GM12878 (cell line): ENCODE measurements at regions not wholly inside any gene's neighbourhood (a gene's known extent, or its start where the extent isn't known, plus 50 kb on each side); places are given as distances from the start of the nearest gene placed in this dataset.

Experiments used
- ATAC-seq: fragments of 200-7000 bp; cut with Tn5 transposase; 3 replicates; pipeline ENCODE4 v1.9.1; 2020; ENCODE audit warnings: mild to moderate bottlenecking, moderate library complexity
- BruUV-seq: library from RNA; stranded (reverse); fragments of 400-500 nt; replicated peaks from 2 replicates; lab custom pipeline; 2021; lab: Mats Ljungman, UMichigan
- CTCF ChIA-PET: fragments of 300-600 bp; sonication (Branson Sonifier 250); formaldehyde crosslinking; extraction: SDS; loops from one replicate; lab custom pipeline; 2021; ENCODE audit warnings: inconsistent platforms; lab: Yijun Ruan, JAX
- POLR2A ChIA-PET: fragments of 350-600 bp; formaldehyde crosslinking; extraction: SDS; loops from one replicate; lab custom pipeline; 2021; ENCODE audit warnings: inconsistent platforms; lab: Charles Lee
- RAD21 ChIA-PET: fragments of 300-600 bp; sonication (Branson Sonifier 250); formaldehyde crosslinking; loops from one replicate; lab custom pipeline; 2023; ENCODE audit warnings: antibody characterized with exemption; ENCODE audit not compliant: unreplicated experiment; lab: Charles Lee
- SMC1A ChIA-PET: fragments of 300-600 bp; sonication (Branson Sonifier 250); formaldehyde crosslinking; loops from one replicate; lab custom pipeline; 2023; ENCODE audit not compliant: unreplicated experiment, uncharacterized antibody; lab: Charles Lee
- DNase-seq: peaks from one replicate; pipeline ENCODE4 v3.0.0-alpha.2; 2011; ENCODE audit warnings: low read depth, low spot score
- FAIRE-seq: peaks from 3 replicates; lab custom pipeline; 2011; peaks lifted over from hg19 to GRCh38; lab: Jason Lieb, UNC
- H2AFZ ChIP-seq: 2 replicates; pipeline ENCODE4 v1.6.0; 2011; ENCODE audit warnings: low read depth, low read length, control low read depth; ENCODE audit not compliant: control insufficient read depth
- H3K27ac ChIP-seq: 2 replicates; pipeline ENCODE4 v1.5.1; 2011; ENCODE audit warnings: control low read depth; ENCODE audit not compliant: control insufficient read depth, insufficient read depth
- H3K27me3 ChIP-seq, 2 experiments: replicated peaks in 1 of 2; 2 replicates each; pipeline versions ENCODE4 v1.6.0 to v1.6.1; 2011; ENCODE audit warnings: low read length in 1 of 2; ENCODE audit not compliant: control insufficient read depth in 2 of 2, insufficient read depth in 2 of 2
- H3K36me3 ChIP-seq, 2 experiments: 2 replicates each; pipeline ENCODE4 v1.5.1; 2011; ENCODE audit warnings: low read length in 1 of 2; ENCODE audit not compliant: control insufficient read depth in 2 of 2, insufficient read depth in 2 of 2
- H3K4me1 ChIP-seq: 2 replicates; pipeline ENCODE4 v1.6.1; 2011; ENCODE audit warnings: mild to moderate bottlenecking, low read length, moderate library complexity, mixed read lengths; ENCODE audit not compliant: control insufficient read depth, insufficient read depth
- H3K4me2 ChIP-seq: 2 replicates; pipeline ENCODE4 v1.6.0; 2011; ENCODE audit warnings: control low read depth; ENCODE audit not compliant: control insufficient read depth, insufficient read depth
- H3K4me3 ChIP-seq: fragments of 200-600 bp; sonication (generic); 2 replicates; pipeline ENCODE4 v1.5.1; 2016
- H3K79me2 ChIP-seq: 2 replicates; pipeline ENCODE4 v1.6.0; 2011; ENCODE audit warnings: low read length; ENCODE audit not compliant: control insufficient read depth, insufficient read depth
- H3K9ac ChIP-seq: 2 replicates; pipeline ENCODE4 v1.8.0; 2011; ENCODE audit warnings: low read length, control low read depth, mixed read lengths; ENCODE audit not compliant: control insufficient read depth, insufficient read depth
- H3K9me3 ChIP-seq: replicated peaks from 3 replicates; pipeline ENCODE4 v1.5.1; 2011; ENCODE audit warnings: mild to moderate bottlenecking, low read length; ENCODE audit not compliant: control insufficient read depth, insufficient read depth
- H4K20me1 ChIP-seq: 2 replicates; pipeline ENCODE4 v1.6.0; 2011; ENCODE audit not compliant: control insufficient read depth, insufficient read depth
- BACH1 ChIP-seq: fragments of 450-650 bp; IDR thresholded peaks from 2 replicates; pipeline ENCODE4 v1.6.1; 2017; ENCODE audit warnings: mild to moderate bottlenecking, borderline replicate concordance
- CBFB ChIP-seq: IDR thresholded peaks from 2 replicates; pipeline ENCODE4 v1.6.1; 2016; ENCODE audit warnings: antibody characterized with exemption, low read depth
- CEBPB ChIP-seq, 2 experiments: fragments of 150-350 bp in 1 of 2; IDR thresholded peaks; 2 replicates each; pipeline ENCODE4 v1.6.1; 2012 to 2014; ENCODE audit warnings: low read depth in 2 of 2, low read length in 2 of 2, borderline replicate concordance in 1 of 2, inconsistent platforms in 1 of 2
- ETV6 ChIP-seq, 2 experiments: fragments of 450-650 bp in 1 of 2; IDR thresholded peaks in 1 of 2; conservative IDR thresholded peaks in 1 of 2; 2 replicates each; pipeline ENCODE4 v1.6.1; 2014; ENCODE audit warnings: antibody characterized with exemption in 1 of 2, borderline replicate concordance in 1 of 2, low read depth in 1 of 2, mild to moderate bottlenecking in 1 of 2, moderate library complexity in 1 of 2
- GATAD2B ChIP-seq: fragments of 450-650 bp; conservative IDR thresholded peaks from 2 replicates; pipeline ENCODE4 v1.6.1; 2017; ENCODE audit warnings: low read depth, mild to moderate bottlenecking, moderate library complexity
- IKZF1 ChIP-seq: fragments of 450-650 bp; conservative IDR thresholded peaks from 2 replicates; pipeline ENCODE4 v1.6.1; 2017; ENCODE audit warnings: antibody characterized with exemption, mild to moderate bottlenecking
- KLF5 ChIP-seq: fragments of 450-650 bp; IDR thresholded peaks from 2 replicates; pipeline ENCODE4 v1.6.1; 2014; ENCODE audit warnings: mild to moderate bottlenecking; ENCODE audit not compliant: partially characterized antibody
- NFIC ChIP-seq: IDR thresholded peaks from 2 replicates; pipeline ENCODE4 v1.6.1; 2012; ENCODE audit warnings: low read depth, mild to moderate bottlenecking, inconsistent platforms, low read length, moderate library complexity
- NFYB ChIP-seq: IDR thresholded peaks from 2 replicates; pipeline ENCODE4 v1.6.1; 2011; ENCODE audit warnings: low read depth, mild to moderate bottlenecking, low read length, improper control_type of control experiment, moderate library complexity; ENCODE audit not compliant: insufficient read depth
- SMAD1 ChIP-seq: fragments of 450-650 bp; IDR thresholded peaks from 2 replicates; pipeline ENCODE4 v1.6.1; 2018; ENCODE audit warnings: mild to moderate bottlenecking, low read depth; ENCODE audit not compliant: partially characterized antibody
- SMC3 ChIP-seq: IDR thresholded peaks from 2 replicates; pipeline ENCODE4 v1.6.1; 2011; ENCODE audit warnings: low read length, improper control_type of control experiment, borderline replicate concordance
- STAT1 ChIP-seq: fragments of 450-650 bp; conservative IDR thresholded peaks from 2 replicates; pipeline ENCODE4 v1.6.1; 2014; ENCODE audit warnings: antibody characterized with exemption, mild to moderate bottlenecking
- ZZZ3 ChIP-seq: IDR thresholded peaks from 2 replicates; pipeline ENCODE4 v1.6.1; 2011; ENCODE audit warnings: low read depth; ENCODE audit not compliant: control insufficient read depth, insufficient read length
- WGBS: methylation state at CpG from one replicate; pipeline ENCODE4 v1.1.6; 2016; ENCODE audit warnings: low lambda C conversion rate; ENCODE audit not compliant: insufficient replicate concordance, insufficient coverage; ENCODE audit errors: missing lambda C conversion rate; 5-methylcytosine and 5-hydroxymethylcytosine counted together
- in situ Hi-C: fragments of 300-500 bp; cut with MboI; formaldehyde crosslinking; loops from 9 replicates; pipeline ENCODE4 v1.14.3; 2018; ENCODE audit warnings: mixed read lengths
- intact Hi-C: fragments of 100-400 bp; cut with micrococcal nuclease; formaldehyde crosslinking; loops from one replicate; pipeline ENCODE4 v1.14.2; 2022; ENCODE audit not compliant: unreplicated experiment
- TF ChIP-seq, protein P1 (sequence below): fragments of 450-650 bp; formaldehyde crosslinking; IDR thresholded peaks from 2 replicates; pipeline ENCODE4 v1.5.0; 2022; ENCODE audit warnings: mild to moderate bottlenecking, missing genetic modification characterization
- TF ChIP-seq, protein P2 (sequence below): IDR thresholded peaks from 2 replicates; pipeline ENCODE4 v1.6.1; 2012; ENCODE audit warnings: improper control_type of control experiment, low read depth, low read length; ENCODE audit not compliant: insufficient replicate concordance
- TF ChIP-seq, protein P3 (sequence below): IDR thresholded peaks from 2 replicates; pipeline ENCODE4 v1.6.1; 2012; ENCODE audit warnings: low read depth, low read length, improper control_type of control experiment

DNA sequence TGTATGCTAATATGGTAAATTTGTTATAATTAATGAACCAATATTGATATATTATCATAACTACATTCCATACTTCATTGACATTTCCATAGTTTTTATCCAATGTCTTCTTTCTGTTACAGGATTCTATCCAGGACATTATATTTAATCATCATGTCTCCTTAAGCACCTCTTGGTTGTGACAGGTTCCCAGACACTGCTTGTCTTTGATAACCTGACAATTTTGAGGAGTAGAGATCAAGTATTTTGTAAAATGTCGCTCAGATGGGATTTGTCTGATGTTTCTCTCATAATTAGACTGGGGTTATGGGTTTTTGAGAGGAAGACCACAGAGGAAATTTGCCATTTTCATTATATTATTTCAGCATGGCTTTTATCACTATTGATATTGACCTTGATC is 317.4 kb downstream of the PLOD2 start:
- ChIA-PET POLR2A (no interaction called here), RAD21 (no interaction called here), CTCF (no interaction called here), SMC1A (no interaction called here)
- no TSS peak for BruUV-seq
- intact Hi-C loops (no loop called here), in situ Hi-C loops (no loop called here)
- no peak for DNase-seq
- no peaks in the 10 kb centered on the region for H3K36me3 ChIP-seq
- no peak overlapping the region for H3K4me3 ChIP-seq
- H3K27me3 ChIP-seq, result no peaks in the 10 kb centered on the region
- H3K4me2 ChIP-seq, result no peak overlapping the region
- no peaks in the 10 kb centered on the region for H4K20me1 ChIP-seq
- H3K9ac ChIP-seq, result no peak overlapping the region
- WGBS, result 0% methylated on average over 1 of the region's 1 CpG
- no peak for FAIRE-seq
- H3K79me2 ChIP-seq, result no peaks in the 10 kb centered on the region
- H3K9me3 ChIP-seq, result no peaks in the 10 kb centered on the region
- peak; percentile 19; the same call in 1 of the 3 replicates for ATAC-seq
- H3K4me1 ChIP-seq, result no peaks in the 10 kb centered on the region
- H2AFZ ChIP-seq, result no peak overlapping the region
- no peak overlapping the region for H3K27ac ChIP-seq
- TF ChIP-seq GATAD2B (no peak), NFYB (no peak), KLF5 (no peak), SMAD1 (no peak), SMC3 (no peak), IKZF1 (no peak), BACH1 (no peak), ZZZ3 (no peak), CBFB (no peak), CEBPB (IDR thresholded peaks at IDR 0.05; ENCODE audit: borderline replicate concordance in 1 of 2, low read depth in 2 of 2, low read length in 2 of 2) (no peak), NFIC (no peak), ETV6 (conservative IDR thresholded peaks at IDR 0.05 in 1 of 2, IDR thresholded peaks at IDR 0.05 in 1 of 2; ENCODE audit: borderline replicate concordance in 1 of 2, low read depth in 1 of 2) (no peak), STAT1 (no peak)
- TF ChIP-seq, protein P1, sequence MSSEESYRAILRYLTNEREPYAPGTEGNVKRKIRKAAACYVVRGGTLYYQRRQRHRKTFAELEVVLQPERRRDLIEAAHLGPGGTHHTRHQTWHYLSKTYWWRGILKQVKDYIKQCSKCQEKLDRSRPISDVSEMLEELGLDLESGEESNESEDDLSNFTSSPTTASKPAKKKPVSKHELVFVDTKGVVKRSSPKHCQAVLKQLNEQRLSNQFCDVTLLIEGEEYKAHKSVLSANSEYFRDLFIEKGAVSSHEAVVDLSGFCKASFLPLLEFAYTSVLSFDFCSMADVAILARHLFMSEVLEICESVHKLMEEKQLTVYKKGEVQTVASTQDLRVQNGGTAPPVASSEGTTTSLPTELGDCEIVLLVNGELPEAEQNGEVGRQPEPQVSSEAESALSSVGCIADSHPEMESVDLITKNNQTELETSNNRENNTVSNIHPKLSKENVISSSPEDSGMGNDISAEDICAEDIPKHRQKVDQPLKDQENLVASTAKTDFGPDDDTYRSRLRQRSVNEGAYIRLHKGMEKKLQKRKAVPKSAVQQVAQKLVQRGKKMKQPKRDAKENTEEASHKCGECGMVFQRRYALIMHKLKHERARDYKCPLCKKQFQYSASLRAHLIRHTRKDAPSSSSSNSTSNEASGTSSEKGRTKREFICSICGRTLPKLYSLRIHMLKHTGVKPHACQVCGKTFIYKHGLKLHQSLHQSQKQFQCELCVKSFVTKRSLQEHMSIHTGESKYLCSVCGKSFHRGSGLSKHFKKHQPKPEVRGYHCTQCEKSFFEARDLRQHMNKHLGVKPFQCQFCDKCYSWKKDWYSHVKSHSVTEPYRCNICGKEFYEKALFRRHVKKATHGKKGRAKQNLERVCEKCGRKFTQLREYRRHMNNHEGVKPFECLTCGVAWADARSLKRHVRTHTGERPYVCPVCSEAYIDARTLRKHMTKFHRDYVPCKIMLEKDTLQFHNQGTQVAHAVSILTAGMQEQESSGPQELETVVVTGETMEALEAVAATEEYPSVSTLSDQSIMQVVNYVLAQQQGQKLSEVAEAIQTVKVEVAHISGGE (CRISPR knock-in tag), result no peak
- TF ChIP-seq, protein P2, sequence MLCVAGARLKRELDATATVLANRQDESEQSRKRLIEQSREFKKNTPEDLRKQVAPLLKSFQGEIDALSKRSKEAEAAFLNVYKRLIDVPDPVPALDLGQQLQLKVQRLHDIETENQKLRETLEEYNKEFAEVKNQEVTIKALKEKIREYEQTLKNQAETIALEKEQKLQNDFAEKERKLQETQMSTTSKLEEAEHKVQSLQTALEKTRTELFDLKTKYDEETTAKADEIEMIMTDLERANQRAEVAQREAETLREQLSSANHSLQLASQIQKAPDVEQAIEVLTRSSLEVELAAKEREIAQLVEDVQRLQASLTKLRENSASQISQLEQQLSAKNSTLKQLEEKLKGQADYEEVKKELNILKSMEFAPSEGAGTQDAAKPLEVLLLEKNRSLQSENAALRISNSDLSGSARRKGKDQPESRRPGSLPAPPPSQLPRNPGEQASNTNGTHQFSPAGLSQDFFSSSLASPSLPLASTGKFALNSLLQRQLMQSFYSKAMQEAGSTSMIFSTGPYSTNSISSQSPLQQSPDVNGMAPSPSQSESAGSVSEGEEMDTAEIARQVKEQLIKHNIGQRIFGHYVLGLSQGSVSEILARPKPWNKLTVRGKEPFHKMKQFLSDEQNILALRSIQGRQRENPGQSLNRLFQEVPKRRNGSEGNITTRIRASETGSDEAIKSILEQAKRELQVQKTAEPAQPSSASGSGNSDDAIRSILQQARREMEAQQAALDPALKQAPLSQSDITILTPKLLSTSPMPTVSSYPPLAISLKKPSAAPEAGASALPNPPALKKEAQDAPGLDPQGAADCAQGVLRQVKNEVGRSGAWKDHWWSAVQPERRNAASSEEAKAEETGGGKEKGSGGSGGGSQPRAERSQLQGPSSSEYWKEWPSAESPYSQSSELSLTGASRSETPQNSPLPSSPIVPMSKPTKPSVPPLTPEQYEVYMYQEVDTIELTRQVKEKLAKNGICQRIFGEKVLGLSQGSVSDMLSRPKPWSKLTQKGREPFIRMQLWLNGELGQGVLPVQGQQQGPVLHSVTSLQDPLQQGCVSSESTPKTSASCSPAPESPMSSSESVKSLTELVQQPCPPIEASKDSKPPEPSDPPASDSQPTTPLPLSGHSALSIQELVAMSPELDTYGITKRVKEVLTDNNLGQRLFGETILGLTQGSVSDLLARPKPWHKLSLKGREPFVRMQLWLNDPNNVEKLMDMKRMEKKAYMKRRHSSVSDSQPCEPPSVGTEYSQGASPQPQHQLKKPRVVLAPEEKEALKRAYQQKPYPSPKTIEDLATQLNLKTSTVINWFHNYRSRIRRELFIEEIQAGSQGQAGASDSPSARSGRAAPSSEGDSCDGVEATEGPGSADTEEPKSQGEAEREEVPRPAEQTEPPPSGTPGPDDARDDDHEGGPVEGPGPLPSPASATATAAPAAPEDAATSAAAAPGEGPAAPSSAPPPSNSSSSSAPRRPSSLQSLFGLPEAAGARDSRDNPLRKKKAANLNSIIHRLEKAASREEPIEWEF, result no peak
- TF ChIP-seq, protein P3, sequence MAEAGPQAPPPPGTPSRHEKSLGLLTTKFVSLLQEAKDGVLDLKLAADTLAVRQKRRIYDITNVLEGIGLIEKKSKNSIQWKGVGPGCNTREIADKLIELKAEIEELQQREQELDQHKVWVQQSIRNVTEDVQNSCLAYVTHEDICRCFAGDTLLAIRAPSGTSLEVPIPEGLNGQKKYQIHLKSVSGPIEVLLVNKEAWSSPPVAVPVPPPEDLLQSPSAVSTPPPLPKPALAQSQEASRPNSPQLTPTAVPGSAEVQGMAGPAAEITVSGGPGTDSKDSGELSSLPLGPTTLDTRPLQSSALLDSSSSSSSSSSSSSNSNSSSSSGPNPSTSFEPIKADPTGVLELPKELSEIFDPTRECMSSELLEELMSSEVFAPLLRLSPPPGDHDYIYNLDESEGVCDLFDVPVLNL, result no peak
